Activated CD4-positive, alpha-beta T cell treated with anti-CD3 and anti-CD28 coated beads, Interleukin-2, amount 50 U/mL, for 24 hours (primary cell): ENCODE measurements at regions not wholly inside any gene's neighbourhood (a gene's known extent, or its start where the extent isn't known, plus 50 kb on each side); places are given as distances from the start of the nearest gene placed in this dataset.

Experiments used
- DNase-seq, 2 donors: peaks; one replicate each; pipeline ENCODE4 v3.0.0-alpha.2; 2020; ENCODE audit warnings: low read depth in 1 of 2, low spot score in 1 of 2

DNA sequence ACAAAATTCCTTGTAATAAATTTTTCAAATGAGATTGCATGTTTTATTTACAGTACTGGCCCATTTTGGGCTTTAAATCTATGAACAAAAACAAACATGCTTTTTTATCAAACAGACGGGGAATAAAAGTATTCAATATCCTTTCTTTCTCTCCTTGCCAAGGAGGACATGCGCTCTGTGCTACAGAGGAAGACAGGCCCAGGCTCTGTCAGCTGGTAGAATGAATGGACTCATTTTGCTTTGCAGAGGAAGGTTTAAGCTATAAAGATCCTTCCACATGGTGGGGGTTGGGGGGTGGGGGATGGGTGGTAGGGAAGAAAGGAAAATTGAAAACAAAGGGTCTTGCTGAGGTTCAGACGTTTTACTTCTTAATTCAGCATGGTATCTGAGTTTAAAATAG, 575.6 kb downstream of the INSC start:
- no peak for DNase-seq

DNA sequence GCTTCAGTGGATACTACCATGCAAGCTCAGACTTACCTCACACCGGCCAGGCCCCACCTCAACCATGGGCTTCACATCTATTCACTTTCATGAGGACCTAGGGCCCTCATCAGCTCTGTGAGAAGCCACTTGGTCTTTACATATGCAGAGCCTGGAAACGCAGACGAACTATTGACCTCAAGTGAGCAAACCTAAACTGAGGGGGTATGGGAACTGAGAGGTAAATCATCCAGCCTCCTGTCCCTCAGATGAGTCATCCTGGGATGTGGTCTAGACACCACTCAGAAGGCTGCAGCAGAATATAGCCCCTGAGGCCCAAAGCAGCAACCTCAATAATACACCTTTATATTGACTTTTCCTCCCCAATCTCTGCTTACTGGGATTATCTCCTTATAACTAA, 578.0 kb downstream of the INSC start:
- DNase-seq = no peak

DNA sequence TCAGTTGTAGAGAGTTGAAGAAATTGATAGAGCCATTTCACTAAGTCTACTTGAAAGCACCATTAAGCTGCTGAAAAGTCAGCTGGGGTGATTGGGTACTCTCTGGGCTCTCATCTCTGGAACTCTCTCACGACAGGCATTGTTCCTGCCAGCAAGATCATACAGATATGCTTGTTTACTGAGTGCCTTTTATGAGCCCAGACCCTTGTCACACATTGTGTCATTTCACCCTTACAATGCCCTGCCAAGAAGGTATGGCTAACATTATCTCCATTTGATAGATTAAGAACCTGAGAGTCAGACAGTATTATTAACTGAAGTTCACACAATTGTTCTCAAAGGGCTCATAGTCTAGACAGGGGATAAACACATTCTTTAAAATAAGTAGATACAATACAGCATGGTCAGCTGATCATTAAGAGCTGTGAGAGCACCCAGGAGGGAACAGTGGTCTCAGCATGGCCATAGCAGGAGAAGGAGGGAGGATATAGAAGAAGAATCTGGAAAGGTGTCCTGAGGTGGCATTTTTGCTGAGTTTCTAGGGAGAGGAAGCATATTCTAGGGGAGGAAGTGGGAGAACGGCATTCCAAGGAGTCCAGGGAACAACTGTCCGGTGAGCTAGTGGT, 580.5 kb downstream of the INSC start:
- no peak for DNase-seq

DNA sequence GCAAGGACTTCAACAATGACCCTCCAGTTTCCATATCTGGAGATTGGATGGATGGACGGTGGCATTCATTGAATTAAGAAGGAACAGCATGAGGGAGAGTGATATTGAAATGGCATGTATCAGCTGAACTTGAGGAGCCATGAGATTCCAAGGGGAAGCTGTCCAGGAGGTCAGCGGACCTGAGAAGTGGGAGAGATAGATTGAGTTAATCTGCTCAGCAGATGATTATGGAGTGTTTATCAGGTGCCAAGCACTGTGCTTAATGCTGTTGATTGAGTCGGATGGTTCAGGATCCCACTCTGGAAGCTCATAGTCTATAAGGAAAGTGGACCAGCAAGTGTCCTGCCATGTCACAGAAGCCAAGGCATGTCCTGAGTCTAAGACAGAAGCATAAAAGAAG, 581.3 kb downstream of the INSC start:
- no peak for DNase-seq

DNA sequence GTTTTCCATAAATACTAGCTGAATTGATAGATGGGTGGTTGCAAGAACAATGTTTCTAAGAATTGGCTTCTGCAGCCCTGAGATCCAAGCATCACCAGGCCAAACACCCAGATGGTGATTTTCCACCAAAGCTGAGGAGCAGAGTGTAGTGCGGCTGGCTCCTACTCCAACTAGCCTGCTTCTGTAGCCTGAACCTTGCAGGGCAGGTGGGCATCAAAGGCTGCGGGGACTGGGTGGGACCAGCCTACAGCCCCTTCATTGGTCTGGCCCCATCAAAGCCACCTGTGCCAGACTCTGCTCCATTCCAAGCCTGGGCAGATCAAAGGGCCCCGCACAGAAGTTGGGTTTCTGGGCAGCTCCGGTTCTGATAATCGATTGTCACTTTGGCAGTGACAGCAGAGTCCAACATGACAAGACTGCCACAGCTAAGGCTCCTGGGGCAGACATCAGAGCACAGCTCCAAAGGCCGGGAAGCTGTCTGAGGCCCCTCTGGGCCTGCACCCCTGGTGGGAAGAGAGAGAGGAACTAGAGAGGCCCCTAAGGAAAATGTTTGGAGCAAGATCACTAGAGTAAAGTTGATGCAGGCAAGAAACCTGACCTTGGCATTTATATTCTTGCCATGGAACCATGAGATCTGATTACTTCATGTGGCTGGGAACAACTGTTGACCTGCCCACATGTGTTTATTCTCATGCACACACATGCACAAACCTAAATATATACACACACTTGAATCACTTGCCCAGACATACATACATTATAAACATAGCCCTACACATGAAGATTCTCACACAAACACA, 582.9 kb downstream of the INSC start:
- no peak for DNase-seq

DNA sequence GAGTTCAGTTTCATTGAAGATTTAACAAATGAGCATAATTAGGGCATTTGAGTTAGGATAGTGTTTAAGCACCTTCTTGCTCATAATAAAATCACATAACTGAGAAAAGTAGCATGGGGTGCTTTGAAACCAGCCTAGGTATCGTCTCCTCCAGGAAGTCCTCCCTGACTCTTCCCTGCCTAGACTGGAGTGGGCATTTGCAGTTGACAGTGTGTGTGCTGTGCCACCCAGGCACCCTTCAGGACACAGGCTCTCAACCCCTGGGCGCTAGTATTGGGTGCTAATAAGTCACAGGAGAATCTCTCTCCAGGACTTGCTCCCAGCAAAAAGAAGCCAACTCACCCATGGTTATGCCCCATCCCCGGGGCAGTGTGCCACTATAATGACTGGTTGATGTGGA, 584.1 kb downstream of the INSC start:
- DNase-seq = no peak

DNA sequence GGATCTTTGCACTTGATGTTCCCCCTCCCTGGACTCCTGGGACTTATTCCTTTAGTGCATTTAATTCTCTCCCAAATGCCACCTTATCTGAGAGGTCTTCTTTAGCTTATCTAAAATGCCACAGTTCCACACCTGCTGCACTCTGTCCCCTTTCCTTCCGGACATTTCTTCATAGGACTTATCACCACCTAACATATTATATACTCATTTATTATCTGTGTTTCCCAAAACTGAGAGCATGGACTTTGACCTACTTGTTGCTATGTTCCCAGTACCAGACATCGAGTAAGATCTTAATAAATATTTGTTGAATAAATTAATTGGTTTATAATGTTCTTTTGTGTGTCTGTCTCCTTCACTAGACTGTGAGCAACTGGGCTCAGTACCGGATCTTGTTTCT, 585.3 kb downstream of the INSC start:
- no peak for DNase-seq

DNA sequence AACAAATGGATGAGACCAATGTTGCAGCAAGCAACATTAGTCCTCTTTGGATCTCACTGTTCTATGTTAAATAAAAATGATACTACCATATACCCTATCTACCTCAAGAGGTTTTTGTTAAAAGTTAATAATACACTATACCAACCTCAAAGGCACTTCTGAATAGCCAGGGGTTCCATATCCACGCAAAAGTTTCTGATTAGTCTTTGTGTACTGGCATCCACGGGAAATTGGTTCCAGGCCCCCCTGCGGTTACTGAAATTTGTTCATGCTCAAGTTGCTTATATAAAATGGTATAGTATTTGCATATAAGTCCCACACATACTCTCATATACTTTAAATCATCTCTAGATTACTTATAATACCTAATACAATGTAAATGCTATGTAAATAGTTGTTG, 585.7 kb downstream of the INSC start:
- no peak for DNase-seq

DNA sequence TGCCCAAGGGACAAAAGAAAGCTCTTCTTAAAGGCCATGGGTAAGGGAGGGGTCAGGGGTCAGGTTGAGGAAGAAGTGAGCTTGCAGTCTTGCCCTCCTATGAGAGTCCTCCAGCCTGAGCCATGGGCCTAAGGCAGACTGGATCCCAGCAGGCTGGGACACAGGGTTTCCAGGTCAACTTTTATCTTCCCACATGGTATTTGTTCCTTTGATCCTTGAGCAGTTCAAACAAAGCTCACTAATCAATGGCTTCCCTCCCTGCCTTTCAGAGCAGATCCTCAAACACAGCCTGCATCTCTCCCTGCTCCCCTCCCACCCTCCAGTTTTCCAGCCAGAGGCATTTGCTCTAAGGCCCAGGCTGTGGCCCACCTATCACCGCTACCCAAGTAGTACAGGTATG, 589.3 kb downstream of the INSC start:
- DNase-seq = no peak

DNA sequence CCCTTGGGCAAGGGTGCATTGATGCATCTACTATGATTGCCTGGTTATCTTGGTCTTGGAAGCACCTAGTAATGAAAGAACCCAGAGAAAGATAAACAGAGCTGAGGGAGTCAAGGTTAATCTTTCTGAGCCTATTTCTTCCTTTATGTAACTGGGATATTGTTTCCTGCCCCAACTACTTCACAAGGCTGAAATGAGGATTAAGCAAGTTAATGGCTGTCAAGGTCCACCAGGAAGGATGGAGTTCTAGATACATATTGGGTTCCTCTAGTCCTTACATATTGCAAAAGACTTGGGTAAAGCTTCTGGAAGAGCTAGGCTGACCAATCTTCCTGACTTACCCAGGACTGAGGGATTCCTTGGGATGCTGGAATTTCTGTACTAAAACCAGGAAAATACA, 589.8 kb downstream of the INSC start:
- no peak for DNase-seq

DNA sequence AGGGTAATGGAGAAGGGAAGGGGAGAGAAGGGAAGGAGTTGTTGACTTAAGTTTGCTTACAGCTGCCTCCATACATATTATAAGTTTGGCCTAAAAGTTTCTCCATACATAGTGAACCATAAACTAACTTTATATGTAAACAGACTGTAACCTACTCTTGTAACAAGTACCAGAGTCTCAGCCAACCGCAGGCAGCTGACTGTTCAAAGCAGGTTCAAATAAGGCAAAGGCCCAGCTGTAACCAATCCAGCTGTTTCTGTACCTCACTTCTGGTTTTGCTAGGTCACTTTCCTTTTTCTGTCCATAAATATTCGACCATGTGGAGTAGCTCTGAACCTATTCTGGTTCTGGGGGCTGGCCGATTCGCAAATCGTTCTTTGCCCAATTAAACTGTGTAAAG, 591.2 kb downstream of the INSC start:
- DNase-seq = no peak

DNA sequence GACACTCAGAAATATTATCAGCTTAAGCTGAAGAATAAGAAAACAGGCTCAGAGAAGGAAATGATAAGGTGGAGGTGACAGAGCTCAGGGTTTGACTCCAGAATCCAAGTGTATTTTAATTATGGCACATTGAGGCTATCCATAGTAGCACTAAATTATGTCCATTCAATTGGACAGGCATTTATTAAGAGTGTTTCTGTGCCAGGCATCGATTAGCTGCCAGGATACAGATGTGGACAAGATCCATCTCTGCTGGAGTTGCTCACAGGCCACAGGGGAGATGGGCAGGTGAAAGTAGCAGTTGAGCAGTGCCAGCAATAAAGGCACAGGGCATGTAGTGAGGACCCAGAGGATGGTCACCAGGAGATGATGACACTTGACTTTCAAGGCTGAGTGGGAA, 592.5 kb downstream of the INSC start:
- DNase-seq = no peak

DNA sequence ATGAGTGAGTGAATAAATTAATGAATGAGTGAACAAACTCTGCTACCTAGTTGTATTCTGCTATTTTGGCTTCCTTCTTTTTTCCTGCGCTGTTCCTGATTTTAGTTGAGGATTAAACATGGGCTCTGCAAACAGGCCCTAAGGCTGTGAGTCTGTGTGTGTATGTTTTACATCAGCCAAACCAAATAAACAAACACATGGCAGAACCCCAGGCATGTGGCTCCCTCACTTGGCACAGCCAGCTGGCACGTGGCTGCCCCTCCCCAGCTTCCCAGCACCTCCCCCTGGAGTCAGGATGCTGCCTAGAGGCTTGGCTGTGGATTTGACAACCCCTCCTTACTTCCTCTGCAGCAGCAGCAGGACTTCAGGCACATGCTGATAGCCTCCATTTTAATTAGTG, 593.2 kb downstream of the INSC start:
- DNase-seq = no peak

DNA sequence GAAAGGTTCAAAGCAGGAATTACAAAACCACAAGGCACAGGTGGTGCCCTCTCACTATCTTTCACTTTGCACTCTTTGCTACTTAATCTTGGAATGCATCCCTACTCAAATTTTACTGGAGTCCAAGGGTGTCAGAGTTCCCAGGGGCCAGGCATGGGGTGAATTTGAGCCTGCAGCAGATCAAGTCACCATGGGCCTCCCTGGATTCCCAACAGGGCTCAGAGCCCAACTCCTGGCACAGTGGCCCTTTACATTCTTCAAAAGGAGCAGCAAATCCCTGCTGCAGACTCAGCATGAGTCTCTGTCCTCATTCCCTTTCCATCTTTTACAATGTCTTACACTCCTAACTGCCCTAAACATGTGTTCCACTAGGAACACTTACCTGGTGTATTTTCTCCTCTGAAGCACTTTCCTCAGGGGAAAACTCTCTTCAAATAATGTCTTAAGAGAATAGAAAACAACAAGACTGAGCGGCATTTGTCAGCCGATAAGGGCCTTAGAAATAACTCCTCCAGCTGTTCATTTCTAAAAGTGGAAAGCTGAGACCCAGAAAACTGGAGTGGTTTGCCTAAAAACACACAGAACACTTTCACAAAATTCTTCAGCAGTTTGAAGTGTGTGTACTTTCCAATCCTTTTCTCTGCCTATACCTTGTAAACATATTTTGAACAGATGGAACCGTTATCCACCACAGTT, 596.0 kb downstream of the INSC start:
- no peak for DNase-seq

DNA sequence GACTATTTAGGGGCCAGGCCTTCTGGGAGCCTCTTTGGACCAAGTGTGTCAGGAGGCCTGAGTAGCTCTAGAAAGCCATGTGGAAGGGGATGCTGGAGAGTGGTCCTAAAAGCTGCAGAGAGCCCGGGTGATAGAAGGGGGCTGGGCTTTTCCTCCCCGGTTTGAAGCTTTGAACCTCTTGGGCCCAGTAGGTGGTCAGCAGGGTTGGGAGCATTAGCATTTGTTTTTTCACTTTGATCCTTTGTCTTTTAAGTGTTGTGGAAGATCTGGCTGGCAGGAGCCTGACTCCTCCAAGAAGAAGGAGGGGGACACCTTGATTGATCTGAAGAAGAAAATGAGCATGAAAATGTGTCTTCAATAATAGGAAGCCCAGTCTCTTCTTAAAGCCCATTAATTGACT, 596.6 kb downstream of the INSC start:
- DNase-seq = no peak

DNA sequence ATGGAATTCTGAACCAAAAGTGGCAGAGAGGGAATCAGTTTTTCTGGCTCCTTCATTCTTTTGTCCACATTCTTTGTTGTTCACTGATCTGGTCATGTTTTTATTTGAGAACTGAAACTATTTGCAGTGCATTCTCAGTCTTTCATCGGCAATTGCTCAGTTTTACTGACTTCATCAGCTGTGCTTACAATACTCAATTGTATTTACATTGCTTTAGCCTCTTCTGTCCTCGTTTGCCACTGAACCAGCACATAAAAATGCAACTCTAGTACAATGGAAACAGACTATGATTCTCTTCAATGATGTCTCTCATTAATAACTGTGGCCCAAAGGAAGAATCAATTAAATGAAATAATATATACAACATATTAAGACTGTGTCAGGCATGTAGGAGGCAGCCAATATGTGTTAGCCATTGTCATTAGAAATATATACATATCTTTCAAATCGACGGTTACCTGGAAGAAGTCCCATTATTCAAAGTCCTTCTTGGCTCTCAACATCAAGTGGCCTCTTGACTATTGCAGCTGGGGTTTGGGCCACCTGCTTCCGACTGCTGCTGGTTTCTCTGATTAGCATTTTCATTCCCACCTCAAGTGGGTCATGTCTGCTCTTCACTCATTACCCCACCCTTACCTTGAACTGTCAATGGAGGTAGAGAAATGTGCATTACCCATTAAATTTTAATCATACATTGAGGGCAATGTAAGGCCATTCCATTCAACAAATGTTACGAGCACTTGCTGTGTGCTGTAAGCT, 600.1 kb downstream of the INSC start:
- DNase-seq = no peak

DNA sequence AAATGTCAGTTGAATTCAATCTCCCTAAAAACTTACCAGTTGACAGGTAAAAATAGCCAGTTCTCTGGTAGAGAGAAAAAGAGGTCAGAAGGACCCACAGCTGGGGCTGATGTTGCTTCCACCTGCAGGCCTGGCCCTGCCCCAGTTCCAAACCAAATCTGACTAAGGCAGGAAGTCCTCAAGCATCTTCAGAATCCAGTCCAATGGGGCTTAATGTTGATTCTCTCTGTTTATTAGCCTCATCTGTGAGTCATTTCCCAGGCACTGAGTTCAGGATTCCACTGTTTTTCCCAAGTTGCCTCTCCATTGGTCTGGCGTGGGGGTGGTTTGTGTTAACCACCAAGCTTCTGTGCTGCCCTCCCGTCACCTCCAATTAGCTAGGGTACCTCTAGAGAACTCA, 601.8 kb downstream of the INSC start:
- no peak for DNase-seq

DNA sequence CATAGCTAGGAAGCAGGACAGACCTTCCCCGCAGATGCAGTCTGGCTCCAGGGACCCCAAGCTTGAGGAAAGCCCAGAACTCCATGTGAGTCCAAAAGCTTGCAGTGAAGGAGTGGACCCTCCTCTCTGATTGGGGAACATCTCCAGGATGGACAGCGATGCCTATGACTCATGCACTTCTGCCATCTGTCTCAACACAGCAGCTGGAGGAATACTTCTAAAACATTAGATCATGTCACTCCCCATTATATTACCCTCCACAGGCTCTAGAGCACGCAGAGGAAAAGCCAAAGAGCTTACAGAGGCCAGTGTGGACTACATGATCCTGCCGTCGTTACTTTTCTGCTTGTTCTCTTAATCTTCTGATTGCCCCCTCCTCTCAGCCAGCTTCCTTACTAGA, 605.7 kb downstream of the INSC start:
- DNase-seq = no peak

DNA sequence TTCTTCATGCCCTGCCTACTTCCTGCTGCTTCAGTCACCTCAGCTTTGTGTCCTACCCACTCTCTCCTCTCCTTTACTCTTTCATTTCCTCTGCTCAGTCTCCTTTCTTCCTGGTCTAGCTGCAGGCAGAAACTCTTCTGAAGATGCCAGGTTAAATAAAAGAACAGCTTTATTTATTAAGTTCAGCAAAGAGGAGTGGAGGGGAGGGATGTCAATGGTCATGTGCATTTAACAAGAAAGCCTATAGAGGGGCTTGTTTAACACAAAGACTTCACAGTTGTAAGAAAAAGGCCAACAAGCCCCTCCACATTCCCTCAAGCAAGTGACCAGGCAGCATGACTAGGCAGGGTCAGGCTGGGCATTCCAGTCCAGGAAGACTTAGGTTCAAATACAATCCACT, 609.2 kb downstream of the INSC start:
- DNase-seq = no peak

DNA sequence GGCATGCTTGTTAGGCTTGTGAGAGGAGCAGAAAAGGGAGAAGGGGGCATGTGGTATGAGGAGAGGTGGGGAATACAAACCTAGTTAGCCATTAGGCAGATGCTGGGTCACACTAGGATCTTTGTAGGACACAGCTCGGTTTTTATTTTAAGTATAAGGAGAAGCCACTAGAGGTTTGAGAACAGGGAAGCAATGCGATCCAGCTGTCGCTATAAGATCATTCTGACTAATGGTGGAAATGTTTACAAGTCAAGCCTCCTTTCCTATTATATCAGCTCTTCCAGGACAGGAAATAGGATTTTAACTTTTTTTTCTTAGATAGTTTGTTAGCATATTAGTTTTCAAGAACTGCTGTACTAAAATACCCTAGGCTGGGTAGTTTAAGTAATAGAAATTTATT, 609.9 kb downstream of the INSC start:
- no peak for DNase-seq

DNA sequence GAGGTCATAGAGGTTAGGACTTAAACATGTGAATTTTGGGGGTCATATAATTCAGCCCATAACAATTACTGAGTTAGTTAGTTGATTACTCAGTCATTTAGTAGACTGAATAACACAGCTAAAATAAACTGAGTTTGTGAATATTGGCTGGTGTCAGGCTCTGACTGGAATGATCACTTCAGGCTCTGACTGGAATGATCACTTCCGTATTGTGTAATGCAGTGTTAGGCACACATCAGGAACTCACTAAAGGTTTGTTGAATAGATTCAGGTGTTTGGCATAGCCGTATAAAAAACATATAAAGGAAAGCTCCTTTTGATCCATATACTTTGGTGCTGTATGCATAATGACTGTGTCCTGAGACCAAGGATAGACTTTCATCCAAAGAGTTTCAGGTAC, 610.5 kb downstream of the INSC start:
- DNase-seq = no peak

DNA sequence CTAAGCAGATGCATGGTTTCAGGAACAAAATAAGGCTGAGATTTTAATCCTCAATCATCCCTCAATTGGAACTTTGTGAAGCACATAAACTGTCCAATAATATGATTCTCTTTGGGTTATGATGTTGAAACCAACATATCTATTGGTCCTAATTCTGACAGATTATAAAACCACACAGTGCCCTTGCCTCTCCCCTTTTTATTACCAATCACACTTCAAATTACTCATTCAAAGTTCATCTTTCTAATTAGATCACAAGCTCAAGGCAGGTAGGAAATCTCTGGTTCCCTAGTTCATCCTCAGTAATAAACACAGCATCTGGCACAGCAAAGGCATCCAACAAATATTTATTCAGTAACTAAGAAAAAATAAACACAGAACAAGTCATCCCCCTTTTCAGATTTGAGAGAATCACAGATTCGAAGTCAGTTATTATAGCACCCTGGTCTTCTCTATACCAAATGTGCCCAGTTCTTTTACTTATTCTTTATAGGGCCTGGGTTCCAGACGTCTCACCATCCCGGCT, 611.6 kb downstream of the INSC start:
- DNase-seq = no peak
